ENCODE measurements at regions not wholly inside any gene's neighbourhood (a gene's known extent, or its start where the extent isn't known, plus 50 kb on each side); places are given as distances from the start of the nearest gene placed in this dataset.
"Not testable (repeated sequence)": the region's sequence is repeated elsewhere in the genome, so short reads cannot be mapped to it uniquely, and the experiment has no call there.

GRCh38 chr2:8433390-8433789 lies 248.5 kb upstream of the ID2 start:
- DNase-seq = no peak

- no peak for DNase-seq
Measured at GRCh38 chr2:8435608-8436007, 246.2 kb upstream of the ID2 start.

GRCh38 chr2:8436585-8436984 lies 245.3 kb upstream of the ID2 start:
- no peak for DNase-seq

- no peak for DNase-seq
Measured at GRCh38 chr2:8437228-8437948, 244.5 kb upstream of the ID2 start.

GRCh38 chr2:8437949-8438400 lies 243.9 kb upstream of the ID2 start:
- no peak for DNase-seq

- no peak for DNase-seq
Measured at GRCh38 chr2:8438476-8438875, 243.4 kb upstream of the ID2 start.

- no peak for DNase-seq
Measured at GRCh38 chr2:8438996-8439395, 242.9 kb upstream of the ID2 start.

GRCh38 chr2:8440029-8440778 lies 241.7 kb upstream of the ID2 start:
- no peak for DNase-seq

- DNase-seq = no peak
Measured at GRCh38 chr2:8441371-8441770, 240.5 kb upstream of the ID2 start.

- DNase-seq = no peak
Measured at GRCh38 chr2:8441986-8442385, 239.9 kb upstream of the ID2 start.

GRCh38 chr2:8442833-8443486 lies 238.9 kb upstream of the ID2 start:
- no peak for DNase-seq

GRCh38 chr2:8445580-8445979 lies 236.3 kb upstream of the ID2 start:
- no peak for DNase-seq

- DNase-seq = not testable (repeated sequence)
Measured at GRCh38 chr2:8446751-8447150, 235.1 kb upstream of the ID2 start.

- no peak for DNase-seq
Measured at GRCh38 chr2:8447610-8448221, 234.1 kb upstream of the ID2 start.

GRCh38 chr2:8448824-8449556 lies 232.9 kb upstream of the ID2 start:
- no peak for DNase-seq

GRCh38 chr2:8451273-8451672 lies 230.6 kb upstream of the ID2 start:
- DNase-seq = no peak

- DNase-seq = no peak
Measured at GRCh38 chr2:8452296-8452695, 229.6 kb upstream of the ID2 start.

- no peak for DNase-seq
Measured at GRCh38 chr2:8452979-8453903, 228.6 kb upstream of the ID2 start.

- DNase-seq = no peak
Measured at GRCh38 chr2:8453904-8454302, 228.0 kb upstream of the ID2 start.

GRCh38 chr2:8454797-8455196 lies 227.1 kb upstream of the ID2 start:
- DNase-seq = no peak

All from CD4-positive, alpha-beta T cell treated with Interleukin-10 for 1 hour (primary cell).